Esophagus (tissue), 2 donors: ENCODE measurements at regions not wholly inside any gene's neighbourhood (a gene's known extent, or its start where the extent isn't known, plus 50 kb on each side); places are given as distances from the start of the nearest gene placed in this dataset.
"Not testable (repeated sequence)": the region's sequence is repeated elsewhere in the genome, so short reads cannot be mapped to it uniquely, and the experiment has no call there.

Experiments used
- H3K27ac ChIP-seq, 2 donors: one replicate each; pipeline ENCODE4 v1.5.1; 2013; ENCODE audit warnings: low read depth in 2 of 2, mild to moderate bottlenecking in 2 of 2, inconsistent platforms in 1 of 2, low read length in 1 of 2, moderate library complexity in 1 of 2
- H3K27me3 ChIP-seq, 2 donors: one replicate each; pipeline ENCODE4 v1.6.1; 2013; ENCODE audit warnings: low read length in 2 of 2, control low read depth in 1 of 2, mild to moderate bottlenecking in 1 of 2; ENCODE audit not compliant: insufficient read depth in 2 of 2, control insufficient read depth in 1 of 2
- H3K36me3 ChIP-seq, 2 donors: one replicate each; pipeline ENCODE4 v1.6.1; 2013; ENCODE audit warnings: low read length in 1 of 2; ENCODE audit not compliant: control insufficient read depth in 2 of 2, insufficient read depth in 2 of 2
- H3K4me1 ChIP-seq, 2 donors: one replicate each; pipeline ENCODE4 v1.6.1; 2013; ENCODE audit warnings: low read length in 1 of 2; ENCODE audit not compliant: control insufficient read depth in 2 of 2, insufficient read depth in 2 of 2
- H3K4me3 ChIP-seq, 2 donors: one replicate each; pipeline ENCODE4 v1.5.1; 2013; ENCODE audit warnings: low read length in 2 of 2, mild to moderate bottlenecking in 2 of 2, low read depth in 1 of 2, moderate library complexity in 1 of 2
- H3K9me3 ChIP-seq, 2 donors: one replicate each; pipeline ENCODE4 v1.6.1; 2013; ENCODE audit warnings: mild to moderate bottlenecking in 2 of 2, low read depth in 1 of 2, low read length in 1 of 2, moderate library complexity in 1 of 2; ENCODE audit not compliant: control insufficient read depth in 2 of 2, insufficient read depth in 1 of 2
- WGBS, 2 donors: extraction: QIAGEN DNeasy Blood & Tissue Kit; methylation state at CpG; one replicate each; pipeline ENCODE4 v1.1.7; 2013; 5-methylcytosine and 5-hydroxymethylcytosine counted together
- donor health status: healthy with polysubstance abuse.
- donor health status: Bipolar disorder and iron deficiency.

- H3K27me3 ChIP-seq = no peaks in the 10 kb centered on the region
- no peak overlapping the region for H3K27ac ChIP-seq
- no peaks in the 10 kb centered on the region for H3K36me3 ChIP-seq
- H3K4me1 ChIP-seq = no peaks in the 10 kb centered on the region
- H3K4me3 ChIP-seq = no peak overlapping the region
- whole genome bisulfite sequencing, 2 donors = 85 to 88% methylated on average over 6 of the region's 6 CpGs
- H3K9me3 ChIP-seq = no peaks in the 10 kb centered on the region
Observed at GRCh38 chr3:182516597-182517336, 276.5 kb upstream of the ATP11B start.

GRCh38 chr3:182519569-182519968 lies 273.7 kb upstream of the ATP11B start:
- Histone ChIP-seq H3K27me3 (no peaks in the 10 kb centered on the region), H3K4me1 (no peaks in the 10 kb centered on the region), H3K4me3 (no peak overlapping the region), H3K36me3 (no peaks in the 10 kb centered on the region), H3K9me3 (no peaks in the 10 kb centered on the region), H3K27ac (no peak overlapping the region)
- WGBS, 2 donors = 88 to 91% methylated on average over 2 of the region's 2 CpGs

GRCh38 chr3:182521339-182521738 lies 272.0 kb upstream of the ATP11B start:
- H3K27me3 ChIP-seq = no peaks in the 10 kb centered on the region
- H3K27ac ChIP-seq = no peak overlapping the region
- H3K9me3 ChIP-seq = no peaks in the 10 kb centered on the region
- 85 to 90% methylated on average over 3 of the region's 3 CpGs for WGBS, 2 donors
- H3K4me1 ChIP-seq = no peaks in the 10 kb centered on the region
- H3K36me3 ChIP-seq = no peaks in the 10 kb centered on the region
- no peak overlapping the region for H3K4me3 ChIP-seq

- WGBS, 2 donors = 85 to 92% methylated on average over 3 of the region's 3 CpGs
- peak overlapping the region in 1 of 2 donors; percentile 57 for H3K27ac ChIP-seq
- H3K4me1 ChIP-seq = not testable (repeated sequence)
Observed at GRCh38 chr3:182523424-182523823, 269.9 kb upstream of the ATP11B start.

GRCh38 chr3:182523836-182524235 lies 269.5 kb upstream of the ATP11B start:
- peak overlapping the region in 1 of 2 donors; percentile 57 for H3K27ac ChIP-seq
- H3K4me3 ChIP-seq = no peak overlapping the region
- no peaks in the 10 kb centered on the region for H3K36me3 ChIP-seq
- WGBS, 2 donors = 50 to 64% methylated on average over 2 of the region's 2 CpGs
- no peaks in the 10 kb centered on the region for H3K9me3 ChIP-seq
- H3K27me3 ChIP-seq = no peaks in the 10 kb centered on the region
- H3K4me1 ChIP-seq = no peaks in the 10 kb centered on the region

More at GRCh38 chr3:182523424-182523823, 269.9 kb upstream of the ATP11B start:
- not testable (repeated sequence) for H3K9me3 ChIP-seq, H3K4me3 ChIP-seq, H3K36me3 ChIP-seq, H3K27me3 ChIP-seq

GRCh38 chr3:182524711-182525401 lies 268.4 kb upstream of the ATP11B start:
- Histone ChIP-seq H3K4me3 (no peak overlapping the region), H3K9me3 (no peaks in the 10 kb centered on the region), H3K27ac (peak overlapping the region; percentile 45 to 59), H3K27me3 (no peaks in the 10 kb centered on the region), H3K4me1 (no peaks in the 10 kb centered on the region), H3K36me3 (no peaks in the 10 kb centered on the region)
- 36 to 37% methylated on average over 5 of the region's 5 CpGs for whole genome bisulfite sequencing, 2 donors

- Histone ChIP-seq H3K4me1 (no peaks in the 10 kb centered on the region), H3K4me3 (no peak overlapping the region), H3K36me3 (no peaks in the 10 kb centered on the region), H3K27ac (no peak overlapping the region), H3K9me3 (no peaks in the 10 kb centered on the region), H3K27me3 (no peaks in the 10 kb centered on the region)
- 70 to 73% methylated on average over 4 of the region's 4 CpGs for WGBS, 2 donors
Observed at GRCh38 chr3:182525766-182526374, 267.4 kb upstream of the ATP11B start.

GRCh38 chr3:182527745-182528144 lies 265.6 kb upstream of the ATP11B start:
- Histone ChIP-seq H3K27me3 (no peaks in the 10 kb centered on the region), H3K9me3 (no peaks in the 10 kb centered on the region), H3K4me1 (no peaks in the 10 kb centered on the region)

GRCh38 chr3:182530316-182530715 lies 263.0 kb upstream of the ATP11B start:
- H3K4me3 ChIP-seq = no peak overlapping the region
- H3K27me3 ChIP-seq = no peaks in the 10 kb centered on the region
- WGBS, 2 donors = 71 to 76% methylated on average over 3 of the region's 3 CpGs
- H3K9me3 ChIP-seq = no peaks in the 10 kb centered on the region
- no peaks in the 10 kb centered on the region for H3K4me1 ChIP-seq
- no peak overlapping the region for H3K27ac ChIP-seq
- no peaks in the 10 kb centered on the region for H3K36me3 ChIP-seq

More at GRCh38 chr3:182527745-182528144, 265.6 kb upstream of the ATP11B start:
- Histone ChIP-seq H3K4me3 (no peak overlapping the region), H3K36me3 (no peaks in the 10 kb centered on the region), H3K27ac (no peak overlapping the region)
